D721Med (cell line): ENCODE measurements at regions not wholly inside any gene's neighbourhood (a gene's known extent, or its start where the extent isn't known, plus 50 kb on each side); places are given as distances from the start of the nearest gene placed in this dataset.
"Not testable (repeated sequence)": the region's sequence is repeated elsewhere in the genome, so short reads cannot be mapped to it uniquely, and the experiment has no call there.

ENCODE experiments used
- DNase-seq: peaks from one replicate; pipeline ENCODE4 v3.0.0; 2011; ENCODE audit warnings: low spot score; ENCODE audit not compliant: insufficient read length
- FAIRE-seq: peaks from 2 replicates; lab custom pipeline; 2011; peaks lifted over from hg19 to GRCh38; lab: Jason Lieb, UNC
- CTCF ChIP-seq: IDR thresholded peaks from 2 replicates; pipeline ENCODE4 v1.5.1; 2012; ENCODE audit warnings: mild to moderate bottlenecking, control low read depth; ENCODE audit not compliant: insufficient read depth; ENCODE audit errors: missing control alignments

GRCh38 chr11:7143908-7144307 lies 55.1 kb downstream of the RBMXL2 start:
- peak; percentile 43 for TF ChIP-seq CTCF
- DNase-seq (no peak), FAIRE-seq (no peak)

GRCh38 chr11:7150104-7150503 lies 61.3 kb downstream of the RBMXL2 start:
- not testable (repeated sequence) for FAIRE-seq, DNase-seq

GRCh38 chr11:7154881-7155361 lies 66.1 kb downstream of the RBMXL2 start:
- DNase-seq (no peak), FAIRE-seq (no peak)
- TF ChIP-seq CTCF = no peak

- FAIRE-seq = no peak
- TF ChIP-seq CTCF = no peak
- no peak for DNase-seq
Measured at GRCh38 chr11:7160814-7161489, 72.2 kb downstream of the RBMXL2 start.

- TF ChIP-seq CTCF = no peak
- DNase-seq (no peak), FAIRE-seq (no peak)
Measured at GRCh38 chr11:7165911-7166310, 77.1 kb downstream of the RBMXL2 start.

- no peak for DNase-seq
- TF ChIP-seq CTCF = no peak
- no peak for FAIRE-seq
Measured at GRCh38 chr11:7167976-7168740, 79.4 kb downstream of the RBMXL2 start.

- DNase-seq = no peak
- FAIRE-seq = no peak
- no peak for TF ChIP-seq CTCF
Measured at GRCh38 chr11:7168741-7168990, 79.9 kb downstream of the RBMXL2 start.
